T-cell (primary cell): ENCODE measurements at regions not wholly inside any gene's neighbourhood (a gene's known extent, or its start where the extent isn't known, plus 50 kb on each side); places are given as distances from the start of the nearest gene placed in this dataset.

Source experiments
- ATAC-seq, 4 experiments: fragments of 200-7000 bp in 3 of 4; fragments of 150-1000 bp in 1 of 4; cut with Tn5 transposase; replicated peaks in 1 of 4; 1 replicate in 3 of 4; 2 replicates in 1 of 4; pipeline ENCODE4 v1.10.0; 2021; ENCODE audit warnings: moderate library complexity in 3 of 4, mild to moderate bottlenecking in 2 of 4, moderate number of reproducible peaks in 1 of 4
- CTCF ChIA-PET, 2 donors: fragments of 300-600 bp; sonication (Branson Sonifier 250); formaldehyde crosslinking; loops; one replicate each; lab custom pipeline; 2022; ENCODE audit warnings: antibody characterized with exemption in 2 of 2; lab: Charles Lee
- POLR2A ChIA-PET, 2 donors: fragments of 300-600 bp; sonication (Branson Sonifier 250); formaldehyde crosslinking; loops; one replicate each; lab custom pipeline; 2022; ENCODE audit warnings: antibody characterized with exemption in 2 of 2; lab: Charles Lee
- DNase-seq, 35 experiments: peaks; one replicate each; pipeline versions ENCODE4 v3.0.0 to v3.0.0-alpha.2; 2013 to 2023
- H3K27ac ChIP-seq: one replicate; pipeline ENCODE4 v1.5.1; 2013; ENCODE audit warnings: low read length
- H3K27me3 ChIP-seq, 2 experiments: replicated peaks in 1 of 2; 1 replicate in 1 of 2; 2 replicates in 1 of 2; pipeline versions ENCODE4 v1.6.1 to v1.7.0; 2013; ENCODE audit warnings: low read length in 1 of 2, mixed read lengths in 1 of 2; ENCODE audit not compliant: control insufficient read depth in 2 of 2, insufficient read depth in 2 of 2; ENCODE audit errors: extremely low read depth in 1 of 2
- H3K36me3 ChIP-seq, 2 donors: 1 replicate in 1 of 2; 2 replicates in 1 of 2; pipeline versions ENCODE4 v1.6.1 to v1.7.0; 2013; ENCODE audit warnings: low read length in 1 of 2; ENCODE audit not compliant: control insufficient read depth in 2 of 2, insufficient read depth in 1 of 2; ENCODE audit errors: extremely low read depth in 1 of 2
- H3K4me1 ChIP-seq, 2 experiments: 1 replicate in 1 of 2; 2 replicates in 1 of 2; pipeline versions ENCODE4 v1.6.1 to v1.7.0; 2013; ENCODE audit warnings: low read length in 2 of 2, mixed read lengths in 1 of 2; ENCODE audit not compliant: insufficient read depth in 2 of 2, control insufficient read depth in 1 of 2; ENCODE audit errors: extremely low read depth in 1 of 2
- H3K4me3 ChIP-seq, 2 donors: 1 replicate in 1 of 2; 2 replicates in 1 of 2; pipeline versions ENCODE4 v1.5.1 to v1.7.0; 2013; ENCODE audit warnings: mild to moderate bottlenecking in 2 of 2, low read length in 1 of 2, moderate library complexity in 1 of 2; ENCODE audit not compliant: control insufficient read depth in 1 of 2; ENCODE audit errors: extremely low read depth in 1 of 2
- H3K9me3 ChIP-seq: 2 replicates; pipeline ENCODE4 v1.7.0; 2013
- H3K27ac Mint-ChIP-seq, 2 donors: one replicate each; pipeline ENCODE4 v1.8.0; 2020 to 2021; ENCODE audit warnings: mild to moderate bottlenecking in 2 of 2, mixed read lengths in 2 of 2
- H3K27me3 Mint-ChIP-seq, 2 donors: one replicate each; pipeline ENCODE4 v1.8.0; 2021 to 2022; ENCODE audit warnings: mixed read lengths in 2 of 2
- H3K36me3 Mint-ChIP-seq: one replicate; pipeline ENCODE4 v1.8.0; 2021; ENCODE audit warnings: mixed read lengths
- H3K4me1 Mint-ChIP-seq, 3 donors: one replicate each; pipeline ENCODE4 v1.8.0; 2020 to 2022; ENCODE audit warnings: mixed read lengths in 3 of 3, mild to moderate bottlenecking in 1 of 3
- H3K4me3 Mint-ChIP-seq, 3 donors: one replicate each; pipeline ENCODE4 v1.8.0; 2020 to 2022; ENCODE audit warnings: mild to moderate bottlenecking in 3 of 3, mixed read lengths in 3 of 3, moderate library complexity in 3 of 3
- H3K9me3 Mint-ChIP-seq, 3 donors: one replicate each; pipeline ENCODE4 v1.8.0; 2020 to 2022; ENCODE audit warnings: mixed read lengths in 3 of 3
- WGBS: methylation state at CpG from one replicate; pipeline ENCODE4 v1.1.5; 2013; ENCODE audit warnings: missing lambda C conversion rate; ENCODE audit not compliant: insufficient coverage; 5-methylcytosine and 5-hydroxymethylcytosine counted together

- Mint-ChIP-seq H3K4me1 (no peaks in the 10 kb centered on the region), H3K4me3 (no peak overlapping the region), H3K27me3 (no peaks in the 10 kb centered on the region), H3K27ac (no peak overlapping the region), H3K9me3 (peaks cover 10 to 14% (median 13%) of the 10 kb centered on the region in 3 donors), H3K36me3 (no peaks in the 10 kb centered on the region)
- Histone ChIP-seq H3K4me1 (no peaks in the 10 kb centered on the region), H3K27me3 (no peaks in the 10 kb centered on the region), H3K36me3 (no peaks in the 10 kb centered on the region), H3K4me3 (no peak overlapping the region), H3K9me3 (no peaks in the 10 kb centered on the region), H3K27ac (no peak overlapping the region)
- no peak for ATAC-seq
- ChIA-PET POLR2A (no interaction called here), CTCF (no interaction called here)
- DNase-seq, result no peak
- WGBS, result no CpG with 5 or more reads among the region's 2 CpGs
Measured at GRCh38 chr5:162990856-162991497, 446.4 kb upstream of the CCNG1 start.

GRCh38 chr5:162995568-162995967 lies 441.8 kb upstream of the CCNG1 start:
- peaks cover 3 to 7% (median 4%) of the 10 kb centered on the region in 3 donors for H3K9me3 Mint-ChIP-seq
- H3K27ac ChIP-seq, result no peak overlapping the region
- H3K4me3 ChIP-seq, result no peak overlapping the region
- H3K4me1 ChIP-seq, result no peaks in the 10 kb centered on the region
- no peaks in the 10 kb centered on the region for H3K9me3 ChIP-seq
- no peaks in the 10 kb centered on the region for H3K27me3 ChIP-seq
- ChIA-PET CTCF (no interaction called here), POLR2A (no interaction called here)
- DNase-seq (no peak), ATAC-seq (no peak)
- WGBS, result no CpG with 5 or more reads among the region's 4 CpGs
- H3K27me3 Mint-ChIP-seq, result no peaks in the 10 kb centered on the region
- H3K4me1 Mint-ChIP-seq, result no peaks in the 10 kb centered on the region
- no peaks in the 10 kb centered on the region for H3K36me3 Mint-ChIP-seq
- no peaks in the 10 kb centered on the region for H3K36me3 ChIP-seq
- H3K4me3 Mint-ChIP-seq, result no peak overlapping the region
- H3K27ac Mint-ChIP-seq, result no peak overlapping the region

GRCh38 chr5:162996053-162996452 lies 441.3 kb upstream of the CCNG1 start:
- Mint-ChIP-seq H3K27ac (no peak overlapping the region), H3K27me3 (no peaks in the 10 kb centered on the region), H3K9me3 (peaks cover 3 to 7% (median 4%) of the 10 kb centered on the region in 3 donors), H3K4me3 (no peak overlapping the region), H3K4me1 (no peaks in the 10 kb centered on the region), H3K36me3 (no peaks in the 10 kb centered on the region)
- Histone ChIP-seq H3K4me1 (no peaks in the 10 kb centered on the region), H3K27me3 (no peaks in the 10 kb centered on the region), H3K9me3 (no peaks in the 10 kb centered on the region), H3K27ac (no peak overlapping the region), H3K36me3 (no peaks in the 10 kb centered on the region), H3K4me3 (no peak overlapping the region)
- DNase-seq, result no peak
- ATAC-seq, result no peak
- no CpG with 5 or more reads among the region's 1 CpG for WGBS
- ChIA-PET POLR2A (no interaction called here), CTCF (no interaction called here)

- Histone ChIP-seq H3K4me1 (no peaks in the 10 kb centered on the region), H3K4me3 (no peak overlapping the region), H3K27ac (no peak overlapping the region), H3K27me3 (no peaks in the 10 kb centered on the region), H3K36me3 (no peaks in the 10 kb centered on the region), H3K9me3 (no peaks in the 10 kb centered on the region)
- H3K27me3 Mint-ChIP-seq, result no peaks in the 10 kb centered on the region
- ChIA-PET CTCF (no interaction called here), POLR2A (no interaction called here)
- WGBS, result no CpG with 5 or more reads among the region's 1 CpG
- DNase-seq (no peak), ATAC-seq (no peak)
- no peaks in the 10 kb centered on the region for H3K4me1 Mint-ChIP-seq
- no peak overlapping the region for H3K27ac Mint-ChIP-seq
- H3K36me3 Mint-ChIP-seq, result no peaks in the 10 kb centered on the region
- H3K9me3 Mint-ChIP-seq, result peaks cover 8 to 10% (median 8%) of the 10 kb centered on the region in 3 donors
- no peak overlapping the region for H3K4me3 Mint-ChIP-seq
Measured at GRCh38 chr5:163005949-163006348, 431.4 kb upstream of the CCNG1 start.

- no peak overlapping the region for H3K27ac Mint-ChIP-seq
- ATAC-seq, result no peak
Measured at GRCh38 chr5:163022582-163023128, 414.7 kb upstream of the CCNG1 start.

GRCh38 chr5:163023846-163024245 lies 413.5 kb upstream of the CCNG1 start:
- Histone ChIP-seq H3K9me3 (no peaks in the 10 kb centered on the region), H3K36me3 (no peaks in the 10 kb centered on the region), H3K27me3 (no peaks in the 10 kb centered on the region), H3K4me3 (no peak overlapping the region), H3K4me1 (no peaks in the 10 kb centered on the region), H3K27ac (no peak overlapping the region)
- DNase-seq, result no peak
- Mint-ChIP-seq H3K27ac (no peak overlapping the region), H3K4me3 (no peak overlapping the region), H3K4me1 (no peaks in the 10 kb centered on the region), H3K9me3 (peaks cover 0 to 18% (median 6%) of the 10 kb centered on the region in 3 donors), H3K27me3 (no peaks in the 10 kb centered on the region), H3K36me3 (no peaks in the 10 kb centered on the region)
- ChIA-PET CTCF (no interaction called here), POLR2A (no interaction called here)
- 72% methylated on average over 2 of the region's 2 CpGs for WGBS
- ATAC-seq, result no peak

More at GRCh38 chr5:163022582-163023128, 414.7 kb upstream of the CCNG1 start:
- no peaks in the 10 kb centered on the region for H3K9me3 ChIP-seq
- no peaks in the 10 kb centered on the region for H3K4me1 ChIP-seq
- CTCF ChIA-PET, result no interaction called here
- peaks cover 5 to 24% (median 6%) of the 10 kb centered on the region in 3 donors for H3K9me3 Mint-ChIP-seq
- no peak overlapping the region for H3K4me3 ChIP-seq
- no peak overlapping the region for H3K4me3 Mint-ChIP-seq
- H3K27me3 ChIP-seq, result no peaks in the 10 kb centered on the region
- no peak overlapping the region for H3K27ac ChIP-seq
- WGBS, result no CpG with 5 or more reads among the region's 1 CpG
- H3K36me3 Mint-ChIP-seq, result no peaks in the 10 kb centered on the region
- H3K36me3 ChIP-seq, result no peaks in the 10 kb centered on the region
- POLR2A ChIA-PET, result no interaction called here
- H3K4me1 Mint-ChIP-seq, result no peaks in the 10 kb centered on the region
- no peaks in the 10 kb centered on the region for H3K27me3 Mint-ChIP-seq
- DNase-seq, result no peak
